Fibroblast of the aortic adventitia (primary cell): ENCODE measurements at regions not wholly inside any gene's neighbourhood (a gene's known extent, or its start where the extent isn't known, plus 50 kb on each side); places are given as distances from the start of the nearest gene placed in this dataset.

ENCODE experiments used
- DNase-seq: peaks from one replicate; pipeline ENCODE4 v3.0.0-alpha.2; 2010; ENCODE audit warnings: low read depth
- H3K4me3 ChIP-seq: 2 replicates; pipeline ENCODE4 v1.5.1; 2011; ENCODE audit warnings: low read depth, mild to moderate bottlenecking, control low read depth, low read length, moderate library complexity
- CTCF ChIP-seq: IDR thresholded peaks from 2 replicates; pipeline ENCODE4 v1.5.1; 2011; ENCODE audit warnings: mild to moderate bottlenecking, low read length, control low read depth, inconsistent platforms; ENCODE audit not compliant: insufficient read depth

- TF ChIP-seq CTCF: no peak
- no peak for DNase-seq
- H3K4me3 ChIP-seq: no peak overlapping the region
Observed at GRCh38 chr5:10867389-10868303, 106.6 kb upstream of the DAP start.

GRCh38 chr5:10866913-10867312, 105.9 kb upstream of the DAP start:
- H3K4me3 ChIP-seq: no peak overlapping the region
- no peak for DNase-seq
- TF ChIP-seq CTCF: peak; percentile 12

- H3K4me3 ChIP-seq: no peak overlapping the region
- TF ChIP-seq CTCF: peak; percentile 80
- peak; percentile 36 for DNase-seq
Observed at GRCh38 chr5:10863763-10864383, 102.8 kb upstream of the DAP start.

- H3K4me3 ChIP-seq: no peak overlapping the region
- no peak for TF ChIP-seq CTCF
- no peak for DNase-seq
Observed at GRCh38 chr5:10862085-10862484, 101.1 kb upstream of the DAP start.

GRCh38 chr5:10861423-10861790, 100.4 kb upstream of the DAP start:
- no peak overlapping the region for H3K4me3 ChIP-seq
- TF ChIP-seq CTCF: no peak
- DNase-seq: no peak

GRCh38 chr5:10860645-10861422, 99.8 kb upstream of the DAP start:
- TF ChIP-seq CTCF: no peak
- H3K4me3 ChIP-seq: no peak overlapping the region
- peak; percentile 30 for DNase-seq
